ENCODE measurements at regions not wholly inside any gene's neighbourhood (a gene's known extent, or its start where the extent isn't known, plus 50 kb on each side); places are given as distances from the start of the nearest gene placed in this dataset.

GRCh38 chr2:118185210-118186109 is 97.2 kb downstream of the INSIG2 start:
- H3K79me2 ChIP-seq (ENCODE audit: control insufficient read depth, low read length), result no peaks in the 10 kb centered on the region
- H3K9me2 ChIP-seq (replicated peaks; ENCODE audit: control insufficient read depth, low read length), result no peaks in the 10 kb centered on the region
- H3K4me2 ChIP-seq (ENCODE audit: low read length), result peak overlapping the region; percentile 97
- no peaks in the 10 kb centered on the region for H3K9me3 ChIP-seq (ENCODE audit: control insufficient read depth, insufficient read depth, low read length)
- TF ChIP-seq, protein P1, sequence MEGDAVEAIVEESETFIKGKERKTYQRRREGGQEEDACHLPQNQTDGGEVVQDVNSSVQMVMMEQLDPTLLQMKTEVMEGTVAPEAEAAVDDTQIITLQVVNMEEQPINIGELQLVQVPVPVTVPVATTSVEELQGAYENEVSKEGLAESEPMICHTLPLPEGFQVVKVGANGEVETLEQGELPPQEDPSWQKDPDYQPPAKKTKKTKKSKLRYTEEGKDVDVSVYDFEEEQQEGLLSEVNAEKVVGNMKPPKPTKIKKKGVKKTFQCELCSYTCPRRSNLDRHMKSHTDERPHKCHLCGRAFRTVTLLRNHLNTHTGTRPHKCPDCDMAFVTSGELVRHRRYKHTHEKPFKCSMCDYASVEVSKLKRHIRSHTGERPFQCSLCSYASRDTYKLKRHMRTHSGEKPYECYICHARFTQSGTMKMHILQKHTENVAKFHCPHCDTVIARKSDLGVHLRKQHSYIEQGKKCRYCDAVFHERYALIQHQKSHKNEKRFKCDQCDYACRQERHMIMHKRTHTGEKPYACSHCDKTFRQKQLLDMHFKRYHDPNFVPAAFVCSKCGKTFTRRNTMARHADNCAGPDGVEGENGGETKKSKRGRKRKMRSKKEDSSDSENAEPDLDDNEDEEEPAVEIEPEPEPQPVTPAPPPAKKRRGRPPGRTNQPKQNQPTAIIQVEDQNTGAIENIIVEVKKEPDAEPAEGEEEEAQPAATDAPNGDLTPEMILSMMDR (IDR thresholded peaks at IDR 0.05; ENCODE audit: low read depth, low read length, poor library complexity, severe bottlenecking), result no peak
- no peak for TF ChIP-seq EZH2phosphoT487 (IDR thresholded peaks at IDR 0.05; ENCODE audit: borderline replicate concordance, low read length)
- no peaks in the 10 kb centered on the region for H4K20me1 ChIP-seq (ENCODE audit: control insufficient read depth, insufficient read depth, low read depth, low read length)
- H3F3A ChIP-seq (ENCODE audit: control insufficient read depth, insufficient read depth), result no peaks in the 10 kb centered on the region
- no peaks in the 10 kb centered on the region for H3K36me3 ChIP-seq (ENCODE audit: control insufficient read depth, low read length)
- H3K27ac ChIP-seq (ENCODE audit: low read depth, low read length), result peak overlapping the region; percentile 39
- H3K27me3 ChIP-seq (ENCODE audit: control insufficient read depth, low read length), result 0 out of 2 replicates have a peak, but pooled peaks cover 1% of the 10 kb centered on the region
- H3K4me3 ChIP-seq (ENCODE audit: low read length), result peak overlapping the region; percentile 89
- H3K4me1 ChIP-seq (ENCODE audit: control insufficient read depth, low read length), result peaks cover 30% of the 10 kb centered on the region

DNA sequence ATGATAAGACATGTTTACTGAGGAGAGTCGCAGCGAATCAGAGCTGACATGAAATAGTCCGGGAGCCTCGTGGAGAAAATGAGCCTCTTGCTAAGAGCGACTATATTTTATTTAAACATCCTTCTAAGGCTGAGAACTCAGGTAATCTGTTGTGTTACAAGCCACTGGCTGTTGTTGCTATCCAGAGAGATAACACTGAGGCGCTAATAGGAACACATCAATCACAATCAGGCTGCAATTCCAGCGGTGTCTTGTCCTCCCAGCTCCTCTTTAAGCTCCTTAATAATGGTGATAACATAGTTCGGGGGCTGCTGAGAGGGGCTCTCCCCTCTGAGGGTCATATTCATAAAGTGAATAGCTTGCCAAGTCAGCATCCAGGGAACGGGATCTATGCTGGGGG is 95.1 kb downstream of the INSIG2 start:
- no peaks in the 10 kb centered on the region for H3K36me3 ChIP-seq (ENCODE audit: control insufficient read depth, low read length)
- no peaks in the 10 kb centered on the region for H3F3A ChIP-seq (ENCODE audit: control insufficient read depth, insufficient read depth)
- H3K4me2 ChIP-seq (ENCODE audit: low read length), result no peak overlapping the region
- H3K9me3 ChIP-seq (ENCODE audit: control insufficient read depth, insufficient read depth, low read length), result no peaks in the 10 kb centered on the region
- no peaks in the 10 kb centered on the region for H3K79me2 ChIP-seq (ENCODE audit: control insufficient read depth, low read length)
- no peaks in the 10 kb centered on the region for H4K20me1 ChIP-seq (ENCODE audit: control insufficient read depth, insufficient read depth, low read depth, low read length)
- H3K9me2 ChIP-seq (replicated peaks; ENCODE audit: control insufficient read depth, low read length), result no peaks in the 10 kb centered on the region
- TF ChIP-seq, protein P1 (IDR thresholded peaks at IDR 0.05; ENCODE audit: low read depth, low read length, poor library complexity, severe bottlenecking), result no peak
- no peak for TF ChIP-seq EZH2phosphoT487 (IDR thresholded peaks at IDR 0.05; ENCODE audit: borderline replicate concordance, low read length)
- H3K27ac ChIP-seq (ENCODE audit: low read depth, low read length), result no peak overlapping the region
- peaks cover 18% of the 10 kb centered on the region for H3K4me1 ChIP-seq (ENCODE audit: control insufficient read depth, low read length)
- H3K27me3 ChIP-seq (ENCODE audit: control insufficient read depth, low read length), result no peaks in the 10 kb centered on the region
- no peak overlapping the region for H3K4me3 ChIP-seq (ENCODE audit: low read length)

DNA sequence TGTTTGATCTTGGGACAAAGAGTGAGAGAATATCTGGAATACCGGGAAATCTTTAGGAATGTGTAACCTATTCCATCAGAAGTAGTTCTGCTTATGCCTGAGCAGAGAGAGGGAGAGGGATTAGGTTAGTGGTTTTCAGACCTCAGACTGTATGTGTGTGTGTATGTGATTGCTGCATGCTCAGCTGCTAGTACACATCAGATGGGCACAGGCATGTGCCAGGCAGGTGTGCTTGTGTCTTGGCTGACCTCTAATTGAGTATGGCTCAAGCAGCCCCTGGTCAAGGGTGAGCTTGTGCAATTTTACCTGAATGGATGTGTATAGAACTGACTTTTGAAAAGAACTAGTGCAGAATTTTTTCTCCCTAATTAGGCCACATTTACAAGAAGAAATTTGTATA is 91.2 kb downstream of the INSIG2 start:
- Histone ChIP-seq H3K9me3 (ENCODE audit: control insufficient read depth, insufficient read depth, low read length) (no peaks in the 10 kb centered on the region), H3K9me2 (replicated peaks; ENCODE audit: control insufficient read depth, low read length) (no peaks in the 10 kb centered on the region), H3K4me2 (ENCODE audit: low read length) (no peak overlapping the region), H3K27ac (ENCODE audit: low read depth, low read length) (no peak overlapping the region), H3F3A (ENCODE audit: control insufficient read depth, insufficient read depth) (no peaks in the 10 kb centered on the region), H3K36me3 (ENCODE audit: control insufficient read depth, low read length) (no peaks in the 10 kb centered on the region), H4K20me1 (ENCODE audit: control insufficient read depth, insufficient read depth, low read depth, low read length) (no peaks in the 10 kb centered on the region), H3K79me2 (ENCODE audit: control insufficient read depth, low read length) (no peaks in the 10 kb centered on the region), H3K27me3 (ENCODE audit: control insufficient read depth, low read length) (peaks cover 3% of the 10 kb centered on the region; the same call in 1 of the 2 replicates), H3K4me1 (ENCODE audit: control insufficient read depth, low read length) (no peaks in the 10 kb centered on the region), H3K4me3 (ENCODE audit: low read length) (no peak overlapping the region)
- TF ChIP-seq EZH2phosphoT487 (IDR thresholded peaks at IDR 0.05; ENCODE audit: borderline replicate concordance, low read length), result no peak
- TF ChIP-seq, protein P1 (IDR thresholded peaks at IDR 0.05; ENCODE audit: low read depth, low read length, poor library complexity, severe bottlenecking), result no peak

All from DOHH2 (cell line).